ENCODE measurements at regions not wholly inside any gene's neighbourhood (a gene's known extent, or its start where the extent isn't known, plus 50 kb on each side); places are given as distances from the start of the nearest gene placed in this dataset.

GRCh38 chr17:64787921-64788271 lies 125.8 kb upstream of the SMURF2 start:
- TF ChIP-seq EZH2 (IDR thresholded peaks at IDR 0.05; ENCODE audit: low read depth, unreplicated experiment) (no peak), CTCF (conservative IDR thresholded peaks at IDR 0.05; ENCODE audit: low read depth in 2 of 2) (no peak)

All from GM23338 (cell line).